HEK293 (cell line): ENCODE measurements at regions not wholly inside any gene's neighbourhood (a gene's known extent, or its start where the extent isn't known, plus 50 kb on each side); places are given as distances from the start of the nearest gene placed in this dataset.

Experiments
- CTCF ChIA-PET: fragments of 350-600 bp; formaldehyde crosslinking; extraction: SDS; loops from one replicate; lab custom pipeline; 2021; ENCODE audit warnings: antibody characterized with exemption; lab: Yijun Ruan, JAX
- POLR2A ChIA-PET: fragments of 300-600 bp; formaldehyde crosslinking; extraction: SDS; loops from one replicate; lab custom pipeline; 2020; ENCODE audit warnings: antibody characterized with exemption, inconsistent platforms; lab: Yijun Ruan, JAX
- H3K27ac ChIP-seq: fragments of 200-500 bp; sonication (Bioruptor generic); 2 replicates; pipeline ENCODE4 v1.5.1; 2014; ENCODE audit warnings: low read depth, low read length, control low read depth, inconsistent platforms; ENCODE audit errors: extremely low read depth
- H3K36me3 ChIP-seq, 2 experiments: fragments of 200-500 bp in 1 of 2; sonication (Bioruptor generic) in 1 of 2; 1 replicate in 1 of 2; 2 replicates in 1 of 2; pipeline ENCODE4 v1.5.1; 2014 to 2017; ENCODE audit warnings: inconsistent platforms in 2 of 2, low read length in 2 of 2; ENCODE audit not compliant: control insufficient read depth in 2 of 2, insufficient read depth in 1 of 2
- H3K4me1 ChIP-seq: fragments of 200-500 bp; sonication (Bioruptor generic); 2 replicates; pipeline ENCODE4 v1.5.1; 2014; ENCODE audit warnings: mild to moderate bottlenecking, low read length, inconsistent platforms; ENCODE audit not compliant: control insufficient read depth, insufficient read depth
- H3K4me3 ChIP-seq: 2 replicates; pipeline ENCODE4 v1.5.1; 2011; ENCODE audit warnings: low read depth, mild to moderate bottlenecking, control low read depth, low read length, moderate library complexity
- H3K9me3 ChIP-seq: fragments of 200-500 bp; sonication (Bioruptor generic); 2 replicates; pipeline ENCODE4 v1.5.1; 2014; ENCODE audit warnings: low read depth, low read length, inconsistent platforms; ENCODE audit not compliant: control insufficient read depth, insufficient read depth
- GLI4 ChIP-seq: fragments of 450-650 bp; formaldehyde crosslinking; IDR thresholded peaks from 2 replicates; pipeline ENCODE4 v1.5.1; 2016; ENCODE audit warnings: missing biosample characterization, missing genetic modification characterization
- INSM2 ChIP-seq: fragments of 450-650 bp; formaldehyde crosslinking; IDR thresholded peaks from 2 replicates; pipeline ENCODE4 v1.5.1; 2016; ENCODE audit warnings: missing biosample characterization, missing genetic modification characterization
- PATZ1 ChIP-seq: fragments of 450-650 bp; formaldehyde crosslinking; IDR thresholded peaks from 2 replicates; pipeline ENCODE4 v1.5.1; 2016; ENCODE audit warnings: missing biosample characterization, missing genetic modification characterization
- PRDM10 ChIP-seq: fragments of 450-650 bp; formaldehyde crosslinking; IDR thresholded peaks from 2 replicates; pipeline ENCODE4 v1.5.1; 2016; ENCODE audit warnings: missing biosample characterization, missing genetic modification characterization
- SCRT2 ChIP-seq: fragments of 450-650 bp; formaldehyde crosslinking; IDR thresholded peaks from 2 replicates; pipeline ENCODE4 v1.5.1; 2016; ENCODE audit warnings: missing biosample characterization, missing genetic modification characterization
- TSHZ1 ChIP-seq: fragments of 450-650 bp; formaldehyde crosslinking; IDR thresholded peaks from 2 replicates; pipeline ENCODE4 v1.5.1; 2016; ENCODE audit warnings: missing biosample characterization, missing genetic modification characterization, borderline replicate concordance
- ZBTB10 ChIP-seq: fragments of 450-650 bp; formaldehyde crosslinking; IDR thresholded peaks from 2 replicates; pipeline ENCODE4 v1.5.1; 2016; ENCODE audit warnings: missing biosample characterization, missing genetic modification characterization
- ZNF155 ChIP-seq: fragments of 450-650 bp; formaldehyde crosslinking; IDR thresholded peaks from 2 replicates; pipeline ENCODE4 v1.5.1; 2016; ENCODE audit warnings: missing biosample characterization, missing genetic modification characterization
- ZNF211 ChIP-seq: fragments of 450-650 bp; formaldehyde crosslinking; IDR thresholded peaks from 2 replicates; pipeline ENCODE4 v1.5.1; 2016; ENCODE audit warnings: low read depth, missing biosample characterization, missing genetic modification characterization
- ZNF221 ChIP-seq: fragments of 450-650 bp; formaldehyde crosslinking; IDR thresholded peaks from 2 replicates; pipeline ENCODE4 v1.5.1; 2017; ENCODE audit warnings: missing biosample characterization, missing genetic modification characterization, borderline replicate concordance
- ZNF513 ChIP-seq: fragments of 450-650 bp; IDR thresholded peaks from 2 replicates; pipeline ENCODE4 v1.5.1; 2018; ENCODE audit warnings: missing biosample characterization, missing genetic modification characterization
- ZNF521 ChIP-seq: fragments of 450-650 bp; formaldehyde crosslinking; IDR thresholded peaks from 2 replicates; pipeline ENCODE4 v1.5.1; 2017; ENCODE audit warnings: missing biosample characterization, mild to moderate bottlenecking, missing genetic modification characterization
- ZNF548 ChIP-seq: fragments of 450-650 bp; formaldehyde crosslinking; IDR thresholded peaks from 2 replicates; pipeline ENCODE4 v1.5.1; 2016; ENCODE audit warnings: missing biosample characterization, missing genetic modification characterization
- ZNF560 ChIP-seq: fragments of 450-650 bp; formaldehyde crosslinking; IDR thresholded peaks from 2 replicates; pipeline ENCODE4 v1.5.1; 2017; ENCODE audit warnings: missing biosample characterization, missing genetic modification characterization, borderline replicate concordance
- ZNF561 ChIP-seq: fragments of 450-650 bp; IDR thresholded peaks from 2 replicates; pipeline ENCODE4 v1.5.1; 2018; ENCODE audit warnings: missing biosample characterization, missing genetic modification characterization, borderline replicate concordance
- ZNF580 ChIP-seq: fragments of 450-650 bp; formaldehyde crosslinking; IDR thresholded peaks from 2 replicates; pipeline ENCODE4 v1.5.1; 2016; ENCODE audit warnings: missing biosample characterization, missing genetic modification characterization
- ZNF600 ChIP-seq: fragments of 450-650 bp; formaldehyde crosslinking; IDR thresholded peaks from 2 replicates; pipeline ENCODE4 v1.5.1; 2016; ENCODE audit warnings: missing biosample characterization, missing genetic modification characterization
- ZNF621 ChIP-seq: fragments of 450-650 bp; formaldehyde crosslinking; IDR thresholded peaks from 2 replicates; pipeline ENCODE4 v1.5.1; 2017; ENCODE audit warnings: missing biosample characterization, missing genetic modification characterization
- ZNF747 ChIP-seq: fragments of 450-650 bp; formaldehyde crosslinking; IDR thresholded peaks from 2 replicates; pipeline ENCODE4 v1.5.1; 2016; ENCODE audit warnings: missing biosample characterization, missing genetic modification characterization
- ZNF76 ChIP-seq: fragments of 450-650 bp; formaldehyde crosslinking; IDR thresholded peaks from 2 replicates; pipeline ENCODE4; 2016; ENCODE audit warnings: low read depth, missing biosample characterization, missing genetic modification characterization, borderline replicate concordance
- ZNF830 ChIP-seq: fragments of 450-650 bp; IDR thresholded peaks from 2 replicates; pipeline ENCODE4 v1.5.0; 2018; ENCODE audit warnings: missing biosample characterization, missing genetic modification characterization, low read depth, mild to moderate bottlenecking, moderate library complexity
- ZSCAN16 ChIP-seq: fragments of 450-650 bp; formaldehyde crosslinking; IDR thresholded peaks from 2 replicates; pipeline ENCODE4 v1.5.1; 2016; ENCODE audit warnings: missing biosample characterization, missing genetic modification characterization

- TF ChIP-seq PRDM10 (tag by site-specific recombination) = no peak
- no peak for TF ChIP-seq ZNF76 (tag by site-specific recombination)
- no peak for TF ChIP-seq ZNF548 (tag by site-specific recombination)
- no peak for TF ChIP-seq ZNF513 (tag by site-specific recombination)
- no peak for TF ChIP-seq PATZ1 (tag by site-specific recombination)
- TF ChIP-seq SCRT2 (tag by site-specific recombination) = no peak
- no peak for TF ChIP-seq ZNF830
- no peak for TF ChIP-seq ZNF221 (tag by site-specific recombination)
- TF ChIP-seq ZNF560 (tag by site-specific recombination) = no peak
- no peak for TF ChIP-seq ZNF155
- no peak for TF ChIP-seq ZNF600 (tag by site-specific recombination)
These were observed 238.5 kb downstream of the PTGER3 start (continued) for GRCh38 chr1:70809069-70809468.

GRCh38 chr1:70811815-70812214 is 235.8 kb downstream of the PTGER3 start:
- Histone ChIP-seq H3K4me3 (no peak overlapping the region), H3K9me3 (no peaks in the 10 kb centered on the region), H3K27ac (no peak overlapping the region), H3K4me1 (no peaks in the 10 kb centered on the region), H3K36me3 (no peaks in the 10 kb centered on the region)
- CTCF ChIA-PET = no interaction called here
- POLR2A ChIA-PET = no interaction called here
- TF ChIP-seq ZNF580 (tag by site-specific recombination) = no peak
- no peak for TF ChIP-seq ZNF621
- no peak for TF ChIP-seq ZSCAN16 (tag by site-specific recombination)
- TF ChIP-seq INSM2 (tag by site-specific recombination) = no peak
- TF ChIP-seq ZNF561 (tag by site-specific recombination) = no peak
- TF ChIP-seq ZNF830 = no peak
- no peak for TF ChIP-seq ZNF747 (tag by site-specific recombination)
- no peak for TF ChIP-seq ZNF521
- TF ChIP-seq ZBTB10 (tag by site-specific recombination) = no peak
- no peak for TF ChIP-seq GLI4 (tag by site-specific recombination)
- no peak for TF ChIP-seq ZNF211
- no peak for TF ChIP-seq TSHZ1
